SU-DHL-6 (cell line): ENCODE measurements at regions not wholly inside any gene's neighbourhood (a gene's known extent, or its start where the extent isn't known, plus 50 kb on each side); places are given as distances from the start of the nearest gene placed in this dataset.

ENCODE experiments used
- H2AFZ ChIP-seq: fragments of 200-600 bp; sonication (generic); 2 replicates; pipeline ENCODE4 v1.6.1; 2014; ENCODE audit warnings: low read depth, mild to moderate bottlenecking, moderate library complexity, mixed read lengths, antibody characterized with exemption, low read length; ENCODE audit not compliant: severe bottlenecking
- H3F3A ChIP-seq: fragments of 200-600 bp; shearing (Covaris generic); 2 replicates; pipeline ENCODE4 v1.6.0; 2016; ENCODE audit warnings: antibody characterized with exemption, mild to moderate bottlenecking; ENCODE audit not compliant: insufficient read depth
- H3K27ac ChIP-seq: fragments of 200-600 bp; sonication (generic); 2 replicates; pipeline ENCODE4 v1.5.1; 2016; ENCODE audit warnings: low read depth, mild to moderate bottlenecking, low read length, moderate library complexity, mixed read lengths
- H3K27me3 ChIP-seq: fragments of 200-600 bp; sonication (generic), shearing (Covaris generic); 2 replicates; pipeline ENCODE4 v1.6.0; 2014; ENCODE audit warnings: mild to moderate bottlenecking, low read length
- H3K36me3 ChIP-seq: fragments of 200-600 bp; sonication (generic); 2 replicates; pipeline ENCODE4 v1.6.1; 2014; ENCODE audit warnings: mild to moderate bottlenecking, low read length, mixed read lengths
- H3K4me2 ChIP-seq: fragments of 300-600, 200-600 bp; shearing (Covaris generic), sonication (generic); 2 replicates; pipeline ENCODE4 v1.6.0; 2014; ENCODE audit warnings: low read length, low read depth, mild to moderate bottlenecking; ENCODE audit not compliant: poor library complexity, severe bottlenecking
- H3K4me3 ChIP-seq: fragments of 200-600 bp; sonication (generic); 2 replicates; pipeline ENCODE4 v1.5.1; 2014; ENCODE audit warnings: antibody characterized with exemption, low read length, mild to moderate bottlenecking, mixed read lengths; ENCODE audit not compliant: insufficient read depth, poor library complexity, severe bottlenecking
- H3K79me2 ChIP-seq: fragments of 200-600 bp; sonication (generic); 2 replicates; pipeline ENCODE4 v1.6.1; 2014; ENCODE audit warnings: mild to moderate bottlenecking, low read length, moderate library complexity; ENCODE audit not compliant: insufficient read depth
- H3K9ac ChIP-seq: fragments of 200-600 bp; sonication (generic); 2 replicates; pipeline ENCODE4 v1.7.0; 2014; ENCODE audit warnings: mild to moderate bottlenecking, low read length
- H3K9me2 ChIP-seq: fragments of 200-600 bp; sonication (generic); replicated peaks from 2 replicates; pipeline ENCODE4 v1.6.1; 2014; ENCODE audit warnings: low read length; ENCODE audit not compliant: insufficient read depth
- H3K9me3 ChIP-seq: fragments of 200-600 bp; sonication (generic); 2 replicates; pipeline ENCODE4 v1.6.1; 2014; ENCODE audit warnings: low read length, mixed read lengths; ENCODE audit not compliant: insufficient read depth
- H4K20me1 ChIP-seq: fragments of 200-600 bp; sonication (generic); 2 replicates; pipeline ENCODE4 v1.6.1; 2014; ENCODE audit warnings: low read depth, mild to moderate bottlenecking, antibody characterized with exemption, low read length, moderate library complexity, mixed read lengths
- EZH2phosphoT487 ChIP-seq: fragments of 200-600 bp; sonication (generic), shearing (Covaris generic); conservative IDR thresholded peaks from 2 replicates; pipeline ENCODE4 v1.6.1; 2018; ENCODE audit warnings: mild to moderate bottlenecking, antibody characterized with exemption, low read length, moderate library complexity, mixed read lengths
- TF ChIP-seq, protein P1 (sequence below): fragments of 200-600 bp; sonication (generic); IDR thresholded peaks from one replicate; pipeline ENCODE4 v1.5.1; 2017; ENCODE audit warnings: antibody characterized with exemption, mild to moderate bottlenecking, low read length, moderate library complexity; ENCODE audit not compliant: insufficient read depth, poor library complexity, severe bottlenecking

DNA sequence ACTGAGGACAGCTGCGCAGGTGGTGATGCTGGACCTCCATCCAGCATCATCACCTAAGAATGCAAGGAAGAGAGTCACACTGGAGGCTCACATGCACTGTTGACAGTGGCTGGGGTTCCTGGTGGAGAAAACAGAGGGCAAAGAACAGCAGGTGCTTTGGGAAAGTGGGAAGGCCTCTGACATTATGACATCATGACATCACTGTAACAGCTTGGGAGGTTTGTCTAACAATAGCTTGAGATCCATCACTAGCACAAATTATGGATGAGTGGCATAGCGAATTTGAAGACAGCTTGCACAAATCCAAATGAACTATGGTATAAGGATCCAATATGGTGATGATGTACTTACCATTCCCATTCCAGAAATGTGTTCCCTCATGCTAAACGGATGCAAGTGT, 226.5 kb upstream of the MPHOSPH6 start:
- Histone ChIP-seq H3K79me2 (no peaks in the 10 kb centered on the region), H3K27me3 (no peaks in the 10 kb centered on the region), H2AFZ (no peak overlapping the region), H3F3A (no peaks in the 10 kb centered on the region), H3K27ac (no peak overlapping the region), H3K9me2 (no peaks in the 10 kb centered on the region), H3K36me3 (no peaks in the 10 kb centered on the region), H3K4me3 (no peak overlapping the region), H4K20me1 (no peaks in the 10 kb centered on the region), H3K4me2 (no peak overlapping the region), H3K9me3 (no peaks in the 10 kb centered on the region), H3K9ac (no peak overlapping the region)
- TF ChIP-seq EZH2phosphoT487: no peak

DNA sequence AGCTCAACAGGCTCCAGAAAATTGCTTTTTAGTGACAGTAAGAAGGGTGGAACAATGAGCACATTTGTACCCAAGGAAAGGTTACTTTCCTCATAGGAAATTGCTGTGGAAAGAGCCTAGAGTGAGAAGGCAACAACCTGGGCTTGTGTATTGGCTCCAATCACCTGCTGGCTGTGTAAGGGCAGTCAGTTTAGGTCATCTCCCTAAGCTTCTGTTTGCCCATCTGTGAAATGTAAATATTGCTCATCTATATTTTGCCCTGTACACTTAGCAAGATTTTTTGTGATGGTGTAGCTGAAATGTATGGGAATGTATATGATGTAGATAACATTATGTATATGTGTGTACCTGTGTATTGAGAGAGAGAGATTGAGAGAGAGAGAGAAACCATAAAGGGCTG, 225.2 kb upstream of the MPHOSPH6 start:
- Histone ChIP-seq H4K20me1 (no peaks in the 10 kb centered on the region), H3K27ac (no peak overlapping the region), H3F3A (no peaks in the 10 kb centered on the region), H3K9ac (no peak overlapping the region), H3K9me2 (no peaks in the 10 kb centered on the region), H3K36me3 (no peaks in the 10 kb centered on the region), H2AFZ (no peak overlapping the region), H3K4me2 (no peak overlapping the region), H3K9me3 (no peaks in the 10 kb centered on the region), H3K79me2 (no peaks in the 10 kb centered on the region), H3K4me3 (no peak overlapping the region), H3K27me3 (no peaks in the 10 kb centered on the region)
- TF ChIP-seq EZH2phosphoT487: no peak
- TF ChIP-seq, protein P1, sequence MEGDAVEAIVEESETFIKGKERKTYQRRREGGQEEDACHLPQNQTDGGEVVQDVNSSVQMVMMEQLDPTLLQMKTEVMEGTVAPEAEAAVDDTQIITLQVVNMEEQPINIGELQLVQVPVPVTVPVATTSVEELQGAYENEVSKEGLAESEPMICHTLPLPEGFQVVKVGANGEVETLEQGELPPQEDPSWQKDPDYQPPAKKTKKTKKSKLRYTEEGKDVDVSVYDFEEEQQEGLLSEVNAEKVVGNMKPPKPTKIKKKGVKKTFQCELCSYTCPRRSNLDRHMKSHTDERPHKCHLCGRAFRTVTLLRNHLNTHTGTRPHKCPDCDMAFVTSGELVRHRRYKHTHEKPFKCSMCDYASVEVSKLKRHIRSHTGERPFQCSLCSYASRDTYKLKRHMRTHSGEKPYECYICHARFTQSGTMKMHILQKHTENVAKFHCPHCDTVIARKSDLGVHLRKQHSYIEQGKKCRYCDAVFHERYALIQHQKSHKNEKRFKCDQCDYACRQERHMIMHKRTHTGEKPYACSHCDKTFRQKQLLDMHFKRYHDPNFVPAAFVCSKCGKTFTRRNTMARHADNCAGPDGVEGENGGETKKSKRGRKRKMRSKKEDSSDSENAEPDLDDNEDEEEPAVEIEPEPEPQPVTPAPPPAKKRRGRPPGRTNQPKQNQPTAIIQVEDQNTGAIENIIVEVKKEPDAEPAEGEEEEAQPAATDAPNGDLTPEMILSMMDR: no peak

DNA sequence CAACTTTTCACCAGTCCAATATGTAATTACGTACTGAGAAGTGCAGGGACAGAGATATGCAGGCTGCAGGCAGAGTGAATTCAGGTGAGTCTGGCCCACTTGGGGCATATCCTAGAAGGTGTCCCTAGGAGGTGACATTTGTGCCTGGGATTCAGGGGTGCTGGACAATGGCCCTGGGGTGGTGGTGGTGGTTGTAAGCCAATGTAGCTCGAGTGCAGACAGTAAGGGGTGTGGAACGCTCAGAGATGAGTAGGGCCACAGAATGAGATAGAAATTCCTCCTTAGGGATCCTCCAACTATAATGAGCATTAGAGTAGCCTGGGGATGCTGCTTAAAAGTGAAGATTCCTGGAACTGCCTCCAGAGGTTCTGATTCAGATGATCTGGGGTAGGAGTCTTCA, 221.7 kb upstream of the MPHOSPH6 start:
- Histone ChIP-seq H3K4me2 (no peak overlapping the region), H3K4me3 (no peak overlapping the region), H3K79me2 (no peaks in the 10 kb centered on the region), H3K9me2 (no peaks in the 10 kb centered on the region), H3F3A (no peaks in the 10 kb centered on the region), H3K36me3 (no peaks in the 10 kb centered on the region), H3K9ac (no peak overlapping the region), H3K9me3 (no peaks in the 10 kb centered on the region), H3K27me3 (no peaks in the 10 kb centered on the region), H2AFZ (no peak overlapping the region), H4K20me1 (no peaks in the 10 kb centered on the region), H3K27ac (no peak overlapping the region)
- TF ChIP-seq, protein P1: no peak
- TF ChIP-seq EZH2phosphoT487: no peak

DNA sequence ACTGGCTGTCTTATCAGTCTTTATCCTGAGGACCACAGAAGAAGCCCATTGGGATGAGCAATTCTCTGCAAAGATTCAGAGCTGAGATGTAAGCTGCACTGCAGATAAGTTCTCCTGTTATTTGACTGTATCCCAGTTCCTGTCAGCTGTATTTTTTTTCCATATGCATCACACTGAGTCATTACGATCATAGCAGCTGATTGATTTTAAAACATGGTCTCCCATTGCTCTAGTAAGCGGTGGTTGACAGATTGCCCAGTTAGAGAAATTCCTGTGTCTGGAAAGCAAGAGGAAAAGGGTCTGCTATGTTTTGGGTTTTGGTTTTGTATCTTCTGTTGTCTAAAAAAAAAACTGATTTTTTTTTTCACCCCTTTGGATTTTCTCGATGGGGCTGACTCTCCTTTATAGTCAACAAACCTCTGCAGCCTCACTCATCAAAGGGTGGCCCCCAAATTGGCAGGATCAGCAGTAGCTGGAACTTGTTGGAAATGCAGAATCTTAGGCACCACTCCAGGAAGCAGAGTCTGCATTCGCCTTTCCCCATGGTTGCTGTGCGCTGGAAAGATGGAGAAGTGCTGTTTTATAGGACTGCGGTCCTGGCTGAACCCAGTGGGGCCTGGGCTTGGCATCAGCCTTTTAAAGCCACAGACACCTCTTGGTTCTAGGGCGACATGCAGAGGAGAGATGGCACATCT, 220.1 kb upstream of the MPHOSPH6 start:
- no peaks in the 10 kb centered on the region for H3K9me2 ChIP-seq

More for the DNA sequence above, 220.1 kb upstream of the MPHOSPH6 start:
- H2AFZ ChIP-seq: no peak overlapping the region
- TF ChIP-seq, protein P1: no peak
- no peak for TF ChIP-seq EZH2phosphoT487
- H3K4me3 ChIP-seq: no peak overlapping the region
- H3F3A ChIP-seq: no peaks in the 10 kb centered on the region
- H3K27me3 ChIP-seq: no peaks in the 10 kb centered on the region
- H3K79me2 ChIP-seq: no peaks in the 10 kb centered on the region
- H3K9me3 ChIP-seq: no peaks in the 10 kb centered on the region
- no peak overlapping the region for H3K4me2 ChIP-seq
- H3K36me3 ChIP-seq: no peaks in the 10 kb centered on the region
- no peaks in the 10 kb centered on the region for H4K20me1 ChIP-seq
- no peak overlapping the region for H3K27ac ChIP-seq
- no peak overlapping the region for H3K9ac ChIP-seq
